Upper lobe of left lung (tissue), 6 donors: ENCODE measurements at regions not wholly inside any gene's neighbourhood (a gene's known extent, or its start where the extent isn't known, plus 50 kb on each side); places are given as distances from the start of the nearest gene placed in this dataset.

Experiments
- ATAC-seq, 2 donors: fragments of 200-7000 bp; cut with Tn5 transposase; one replicate each; pipeline ENCODE4 v1.9.1; 2022; ENCODE audit warnings: mild to moderate bottlenecking in 2 of 2, moderate library complexity in 2 of 2; ENCODE audit not compliant: low FRiP score in 2 of 2
- DNase-seq, 2 donors: peaks; one replicate each; pipeline ENCODE4 v3.0.0-alpha.2; 2019 to 2020
- H3K27ac ChIP-seq, 4 donors: fragments of 200-600 bp; sonication (generic); one replicate each; pipeline ENCODE4 v1.5.1; 2016 to 2019
- H3K27me3 ChIP-seq, 4 donors: fragments of 200-600 bp; sonication (generic); one replicate each; pipeline ENCODE4 v1.5.1; 2017 to 2019
- H3K36me3 ChIP-seq, 4 donors: fragments of 200-600 bp; sonication (generic); one replicate each; pipeline ENCODE4 v1.5.1; 2016 to 2019
- H3K4me1 ChIP-seq, 4 donors: fragments of 200-600 bp; sonication (generic); one replicate each; pipeline ENCODE4 v1.5.1; 2018 to 2019
- H3K4me3 ChIP-seq, 4 donors: fragments of 200-600 bp; sonication (generic); one replicate each; pipeline ENCODE4 v1.5.1; 2017 to 2019; ENCODE audit warnings: mild to moderate bottlenecking in 2 of 4, moderate library complexity in 1 of 4
- H3K9me3 ChIP-seq, 4 donors: fragments of 200-600 bp; sonication (generic); one replicate each; pipeline ENCODE4 v1.5.1; 2018 to 2019
- EP300 ChIP-seq, 4 donors: sonication (generic); formaldehyde crosslinking; IDR thresholded peaks; one replicate each; pipeline ENCODE4 v1.5.1; 2017; ENCODE audit warnings: antibody characterized with exemption in 4 of 4, control low read depth in 2 of 4
- POLR2A ChIP-seq, 4 donors: fragments of 450-650 bp; IDR thresholded peaks; one replicate each; pipeline ENCODE4 v1.5.1; 2016 to 2017; ENCODE audit warnings: antibody characterized with exemption in 4 of 4, mild to moderate bottlenecking in 2 of 4
- POLR2AphosphoS5 ChIP-seq, 2 donors: sonication (generic); formaldehyde crosslinking; IDR thresholded peaks; one replicate each; pipeline ENCODE4 v1.5.1; 2017; ENCODE audit warnings: antibody characterized with exemption in 2 of 2
- WGBS, 2 donors: methylation state at CpG; one replicate each; pipeline ENCODE4 v1.1.5; 2017 to 2018; 5-methylcytosine and 5-hydroxymethylcytosine counted together
- TF ChIP-seq, protein P1 (sequence below), 6 experiments: fragments of 450-650 bp in 4 of 6; fragments of 200-600 bp in 2 of 6; sonication (generic) in 2 of 6; IDR thresholded peaks; one replicate each; pipeline ENCODE4 v1.5.1; 2016 to 2019; ENCODE audit warnings: antibody characterized with exemption in 6 of 6
- donor health status: DM: no; HTN: no; CAD: no; lungs with moderate emphysema.
- donor health status: DM: no; HTN: yes; CAD: no; lungs with severe emphysema.

DNA sequence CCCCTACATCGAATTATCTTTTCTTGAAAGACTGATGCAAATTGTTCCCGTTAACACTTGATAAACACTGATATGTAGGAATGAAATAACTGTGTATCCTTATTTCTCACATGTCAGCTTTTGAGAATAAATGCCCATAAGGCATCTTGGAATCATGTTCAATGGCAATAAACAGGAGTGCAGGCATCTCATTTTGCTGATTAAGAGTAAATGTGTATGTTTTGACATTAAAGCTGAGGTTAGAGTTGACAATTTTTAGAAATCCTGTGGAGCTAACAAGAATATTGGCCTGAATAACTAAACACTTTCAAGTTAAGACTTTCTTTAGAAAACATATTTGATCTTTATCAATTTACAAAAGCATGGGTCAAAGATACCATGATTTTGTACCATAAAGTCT lies 646.2 kb upstream of the MIR17HG start:
- no peaks in the 10 kb centered on the region for H3K9me3 ChIP-seq
- WGBS, 2 donors, result 83 to 90% methylated on average over 2 of the region's 2 CpGs
- H3K4me1 ChIP-seq, result no peaks in the 10 kb centered on the region

DNA sequence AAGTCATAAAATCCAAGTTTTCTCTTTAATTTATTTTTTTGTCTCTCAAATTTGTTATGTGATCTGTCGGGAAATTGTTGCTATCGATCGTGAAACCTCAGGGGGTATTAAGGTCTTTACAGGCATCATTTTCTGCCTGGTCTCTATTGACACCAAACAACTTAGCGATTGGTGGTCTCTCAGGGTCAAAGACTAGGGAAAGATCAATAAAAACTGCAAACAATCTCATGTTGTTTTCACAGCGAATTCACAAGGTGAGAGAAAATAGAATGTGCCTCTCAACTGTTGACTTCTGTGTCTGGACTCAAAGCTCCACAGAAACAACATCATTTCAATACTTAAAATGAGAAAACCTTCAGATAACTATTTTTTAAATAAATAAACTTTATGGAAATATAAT lies 645.4 kb upstream of the MIR17HG start:
- no peak overlapping the region for H3K4me3 ChIP-seq
- no peaks in the 10 kb centered on the region for H3K4me1 ChIP-seq
- no peaks in the 10 kb centered on the region for H3K9me3 ChIP-seq
- no peak overlapping the region for H3K27ac ChIP-seq
- DNase-seq (no peak), ATAC-seq (no peak)
- WGBS, 2 donors, result 79 to 86% methylated on average over 5 of the region's 5 CpGs
- TF ChIP-seq POLR2AphosphoS5 (IDR thresholded peaks at IDR 0.05), result no peak
- TF ChIP-seq POLR2A (IDR thresholded peaks at IDR 0.05), result no peak
- no peak for TF ChIP-seq EP300 (IDR thresholded peaks at IDR 0.05)
- TF ChIP-seq, protein P1, sequence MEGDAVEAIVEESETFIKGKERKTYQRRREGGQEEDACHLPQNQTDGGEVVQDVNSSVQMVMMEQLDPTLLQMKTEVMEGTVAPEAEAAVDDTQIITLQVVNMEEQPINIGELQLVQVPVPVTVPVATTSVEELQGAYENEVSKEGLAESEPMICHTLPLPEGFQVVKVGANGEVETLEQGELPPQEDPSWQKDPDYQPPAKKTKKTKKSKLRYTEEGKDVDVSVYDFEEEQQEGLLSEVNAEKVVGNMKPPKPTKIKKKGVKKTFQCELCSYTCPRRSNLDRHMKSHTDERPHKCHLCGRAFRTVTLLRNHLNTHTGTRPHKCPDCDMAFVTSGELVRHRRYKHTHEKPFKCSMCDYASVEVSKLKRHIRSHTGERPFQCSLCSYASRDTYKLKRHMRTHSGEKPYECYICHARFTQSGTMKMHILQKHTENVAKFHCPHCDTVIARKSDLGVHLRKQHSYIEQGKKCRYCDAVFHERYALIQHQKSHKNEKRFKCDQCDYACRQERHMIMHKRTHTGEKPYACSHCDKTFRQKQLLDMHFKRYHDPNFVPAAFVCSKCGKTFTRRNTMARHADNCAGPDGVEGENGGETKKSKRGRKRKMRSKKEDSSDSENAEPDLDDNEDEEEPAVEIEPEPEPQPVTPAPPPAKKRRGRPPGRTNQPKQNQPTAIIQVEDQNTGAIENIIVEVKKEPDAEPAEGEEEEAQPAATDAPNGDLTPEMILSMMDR (IDR thresholded peaks at IDR 0.05), result no peak
- H3K36me3 ChIP-seq, result no peaks in the 10 kb centered on the region
- H3K27me3 ChIP-seq, result no peaks in the 10 kb centered on the region

More for the DNA sequence above, 646.2 kb upstream of the MIR17HG start:
- TF ChIP-seq, protein P1 (IDR thresholded peaks at IDR 0.05), result no peak
- no peak for TF ChIP-seq EP300 (IDR thresholded peaks at IDR 0.05)
- no peak for TF ChIP-seq POLR2AphosphoS5 (IDR thresholded peaks at IDR 0.05)
- no peak for TF ChIP-seq POLR2A (IDR thresholded peaks at IDR 0.05)
- ATAC-seq, result no peak
- DNase-seq, result no peak
- H3K27ac ChIP-seq, result no peak overlapping the region
- H3K27me3 ChIP-seq, result no peaks in the 10 kb centered on the region
- H3K36me3 ChIP-seq, result no peaks in the 10 kb centered on the region
- H3K4me3 ChIP-seq, result no peak overlapping the region

DNA sequence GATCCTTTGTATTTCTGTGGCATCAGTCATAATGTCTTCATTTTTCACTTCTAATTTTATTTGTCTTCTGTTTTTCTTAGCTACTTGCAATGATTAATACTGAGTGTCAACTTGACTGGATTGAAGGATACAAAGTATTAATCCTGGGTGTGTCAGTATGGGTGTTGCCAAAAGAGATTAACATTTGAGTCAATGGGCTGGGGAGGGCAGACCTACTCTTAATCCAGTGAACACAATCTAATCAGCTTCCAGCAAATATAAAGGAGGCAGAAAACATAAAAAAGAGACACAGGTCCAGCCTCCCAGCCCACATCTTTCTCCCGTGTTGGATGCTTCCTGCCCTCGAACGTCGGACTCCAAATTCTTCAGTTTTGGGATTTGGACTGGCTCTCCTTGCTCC lies 640.9 kb upstream of the MIR17HG start:
- no peak for DNase-seq
- TF ChIP-seq, protein P1 (IDR thresholded peaks at IDR 0.05), result no peak
- TF ChIP-seq POLR2AphosphoS5 (IDR thresholded peaks at IDR 0.05) (no peak), EP300 (IDR thresholded peaks at IDR 0.05) (no peak), POLR2A (IDR thresholded peaks at IDR 0.05) (no peak)
- H3K4me1 ChIP-seq, result no peaks in the 10 kb centered on the region
- H3K27ac ChIP-seq, result no peak overlapping the region
- 74 to 95% methylated on average over 4 of the region's 4 CpGs for WGBS, 2 donors
- no peak for ATAC-seq
- H3K4me3 ChIP-seq, result no peak overlapping the region
- no peaks in the 10 kb centered on the region for H3K9me3 ChIP-seq
- no peaks in the 10 kb centered on the region for H3K36me3 ChIP-seq
- H3K27me3 ChIP-seq, result no peaks in the 10 kb centered on the region

DNA sequence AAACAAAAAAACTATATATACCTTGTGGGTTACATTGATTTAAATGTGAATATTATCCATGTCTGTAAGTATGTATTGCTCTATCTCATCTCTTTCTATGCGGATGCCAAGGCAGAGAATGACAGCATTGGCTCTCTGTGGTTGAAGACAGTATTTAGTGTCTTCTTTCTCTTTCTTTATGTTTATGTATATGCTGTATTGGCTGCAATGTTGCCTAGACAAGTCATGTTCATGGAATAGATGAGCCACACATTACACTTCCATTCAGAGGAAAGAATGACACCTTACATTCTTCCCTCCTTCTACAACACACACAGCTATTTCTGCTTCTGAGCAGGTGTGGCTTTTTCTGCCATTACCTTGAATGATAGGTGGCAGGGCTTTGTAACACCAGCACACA lies 639.4 kb upstream of the MIR17HG start:
- DNase-seq (no peak), ATAC-seq (no peak)
- TF ChIP-seq, protein P1 (IDR thresholded peaks at IDR 0.05), result no peak
- TF ChIP-seq POLR2A (IDR thresholded peaks at IDR 0.05) (no peak), POLR2AphosphoS5 (IDR thresholded peaks at IDR 0.05) (no peak), EP300 (IDR thresholded peaks at IDR 0.05) (no peak)
- Histone ChIP-seq H3K36me3 (no peaks in the 10 kb centered on the region), H3K4me1 (no peaks in the 10 kb centered on the region), H3K27ac (no peak overlapping the region), H3K4me3 (no peak overlapping the region), H3K9me3 (no peaks in the 10 kb centered on the region), H3K27me3 (no peaks in the 10 kb centered on the region)
- WGBS, 2 donors, result 84 to 97% methylated on average over 1 of the region's 1 CpG

DNA sequence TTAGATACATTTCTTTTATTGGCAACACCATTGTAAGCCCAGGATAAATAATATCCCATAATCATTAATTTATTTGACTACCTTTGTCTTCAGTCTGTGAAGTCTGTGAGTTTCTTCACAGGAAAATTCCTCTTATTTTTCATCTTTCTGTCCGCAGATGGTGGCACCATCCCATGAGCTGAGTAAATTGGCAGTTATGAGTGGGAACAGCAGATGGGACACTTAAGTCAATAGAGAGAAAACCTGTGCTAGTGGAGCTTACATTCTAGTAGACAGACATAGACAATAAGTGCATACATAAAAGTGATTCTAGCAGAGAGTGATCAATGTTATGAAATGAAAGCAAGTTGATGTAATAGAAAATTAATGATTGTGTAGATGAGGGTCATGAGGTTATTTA lies 638.2 kb upstream of the MIR17HG start:
- Histone ChIP-seq H3K36me3 (no peaks in the 10 kb centered on the region), H3K27me3 (no peaks in the 10 kb centered on the region), H3K27ac (no peak overlapping the region), H3K4me1 (no peaks in the 10 kb centered on the region), H3K4me3 (no peak overlapping the region), H3K9me3 (no peaks in the 10 kb centered on the region)
- ATAC-seq (no peak), DNase-seq (no peak)
- TF ChIP-seq, protein P1 (IDR thresholded peaks at IDR 0.05), result no peak
- TF ChIP-seq POLR2AphosphoS5 (IDR thresholded peaks at IDR 0.05) (no peak), EP300 (IDR thresholded peaks at IDR 0.05) (no peak)
- WGBS, 2 donors, result 96% methylated on average over 1 of the region's 1 CpG
